ENCODE measurements at regions not wholly inside any gene's neighbourhood (a gene's known extent, or its start where the extent isn't known, plus 50 kb on each side); places are given as distances from the start of the nearest gene placed in this dataset.

GRCh38 chr18:37628470-37629220 is 63.0 kb upstream of the CELF4 start:
- no peaks in the 10 kb centered on the region for H3K27me3 ChIP-seq (replicated peaks; ENCODE audit: insufficient read depth)
- no peak overlapping the region for H3K4me3 ChIP-seq
- no peak for TF ChIP-seq CTCF (IDR thresholded peaks at IDR 0.05)
- no peaks in the 10 kb centered on the region for H3K9me3 ChIP-seq
- H3K4me1 ChIP-seq (ENCODE audit: control insufficient read depth in 1 of 2, low read depth in 2 of 2) = no peaks in the 10 kb centered on the region
- no peak for ATAC-seq (ENCODE audit: insufficient number of reproducible peaks, low FRiP score, low read depth)
- H3K27ac ChIP-seq = no peak overlapping the region
- no peaks in the 10 kb centered on the region for H3K36me3 ChIP-seq
- no peak for DNase-seq (ENCODE audit: low spot score)

GRCh38 chr18:37624318-37624717 is 58.7 kb upstream of the CELF4 start:
- no peak for TF ChIP-seq CTCF (IDR thresholded peaks at IDR 0.05)
- ATAC-seq (ENCODE audit: insufficient number of reproducible peaks, low FRiP score, low read depth) (no peak), DNase-seq (ENCODE audit: low spot score) (no peak)
- no peaks in the 10 kb centered on the region for H3K36me3 ChIP-seq
- no peak overlapping the region for H3K27ac ChIP-seq
- H3K4me1 ChIP-seq (ENCODE audit: control insufficient read depth in 1 of 2, low read depth in 2 of 2) = no peaks in the 10 kb centered on the region
- no peaks in the 10 kb centered on the region for H3K27me3 ChIP-seq (replicated peaks; ENCODE audit: insufficient read depth)
- H3K4me3 ChIP-seq = no peak overlapping the region
- no peaks in the 10 kb centered on the region for H3K9me3 ChIP-seq

- H3K4me3 ChIP-seq = no peak overlapping the region
- H3K27ac ChIP-seq = no peak overlapping the region
- H3K36me3 ChIP-seq = no peaks in the 10 kb centered on the region
- H3K4me1 ChIP-seq (ENCODE audit: control insufficient read depth in 1 of 2, low read depth in 2 of 2) = no peaks in the 10 kb centered on the region
- H3K9me3 ChIP-seq = no peaks in the 10 kb centered on the region
- TF ChIP-seq CTCF (IDR thresholded peaks at IDR 0.05) = no peak
- H3K27me3 ChIP-seq (replicated peaks; ENCODE audit: insufficient read depth) = no peaks in the 10 kb centered on the region
- DNase-seq (ENCODE audit: low spot score) (no peak), ATAC-seq (ENCODE audit: insufficient number of reproducible peaks, low FRiP score, low read depth) (no peak)
These were observed 54.4 kb upstream of the CELF4 start for GRCh38 chr18:37619964-37620363.

GRCh38 chr18:37617623-37618022 is 52.0 kb upstream of the CELF4 start:
- TF ChIP-seq CTCF (IDR thresholded peaks at IDR 0.05) = no peak
- Histone ChIP-seq H3K27ac (no peak overlapping the region), H3K4me3 (no peak overlapping the region), H3K9me3 (no peaks in the 10 kb centered on the region), H3K27me3 (replicated peaks; ENCODE audit: insufficient read depth) (no peaks in the 10 kb centered on the region), H3K36me3 (no peaks in the 10 kb centered on the region), H3K4me1 (ENCODE audit: control insufficient read depth in 1 of 2, low read depth in 2 of 2) (no peaks in the 10 kb centered on the region)
- DNase-seq (ENCODE audit: low spot score) = no peak
- no peak for ATAC-seq (ENCODE audit: insufficient number of reproducible peaks, low FRiP score, low read depth)
